HEK293T (cell line): ENCODE measurements at regions not wholly inside any gene's neighbourhood (a gene's known extent, or its start where the extent isn't known, plus 50 kb on each side); places are given as distances from the start of the nearest gene placed in this dataset.

Experiments
- ARNT ChIP-seq: fragments of 450-650 bp; IDR thresholded peaks from 2 replicates; pipeline ENCODE4 v1.6.1; 2017; ENCODE audit warnings: mild to moderate bottlenecking
- BHLHE40 ChIP-seq: fragments of 450-650 bp; IDR thresholded peaks from 2 replicates; pipeline ENCODE4 v1.6.1; 2016; ENCODE audit warnings: mild to moderate bottlenecking, moderate library complexity, borderline replicate concordance
- ELF4 ChIP-seq: fragments of 450-650 bp; IDR thresholded peaks from 2 replicates; pipeline ENCODE4 v1.6.1; 2017; ENCODE audit warnings: antibody characterized with exemption
- FOXA1 ChIP-seq: fragments of 450-650 bp; IDR thresholded peaks from 2 replicates; pipeline ENCODE4 v1.6.1; 2016; ENCODE audit warnings: mild to moderate bottlenecking
- FOXM1 ChIP-seq: fragments of 450-650 bp; IDR thresholded peaks from 2 replicates; pipeline ENCODE4 v1.6.1; 2017; ENCODE audit warnings: mild to moderate bottlenecking, borderline replicate concordance
- HDGF ChIP-seq: fragments of 450-650 bp; IDR thresholded peaks from 2 replicates; pipeline ENCODE4 v1.6.1; 2017; ENCODE audit warnings: antibody characterized with exemption, borderline replicate concordance
- L3MBTL2 ChIP-seq: fragments of 450-650 bp; conservative IDR thresholded peaks from 2 replicates; pipeline ENCODE4 v1.6.1; 2016; ENCODE audit warnings: mild to moderate bottlenecking
- PKNOX1 ChIP-seq: fragments of 450-650 bp; IDR thresholded peaks from 2 replicates; pipeline ENCODE4 v1.6.1; 2016
- SP1 ChIP-seq: fragments of 450-650 bp; IDR thresholded peaks from 2 replicates; pipeline ENCODE4 v1.6.1; 2017
- SUZ12 ChIP-seq: fragments of 450-650 bp; IDR thresholded peaks from 2 replicates; pipeline ENCODE4 v1.6.1; 2016; ENCODE audit warnings: mild to moderate bottlenecking
- TARDBP ChIP-seq: fragments of 450-650 bp; IDR thresholded peaks from 2 replicates; pipeline ENCODE4 v1.6.1; 2016

DNA sequence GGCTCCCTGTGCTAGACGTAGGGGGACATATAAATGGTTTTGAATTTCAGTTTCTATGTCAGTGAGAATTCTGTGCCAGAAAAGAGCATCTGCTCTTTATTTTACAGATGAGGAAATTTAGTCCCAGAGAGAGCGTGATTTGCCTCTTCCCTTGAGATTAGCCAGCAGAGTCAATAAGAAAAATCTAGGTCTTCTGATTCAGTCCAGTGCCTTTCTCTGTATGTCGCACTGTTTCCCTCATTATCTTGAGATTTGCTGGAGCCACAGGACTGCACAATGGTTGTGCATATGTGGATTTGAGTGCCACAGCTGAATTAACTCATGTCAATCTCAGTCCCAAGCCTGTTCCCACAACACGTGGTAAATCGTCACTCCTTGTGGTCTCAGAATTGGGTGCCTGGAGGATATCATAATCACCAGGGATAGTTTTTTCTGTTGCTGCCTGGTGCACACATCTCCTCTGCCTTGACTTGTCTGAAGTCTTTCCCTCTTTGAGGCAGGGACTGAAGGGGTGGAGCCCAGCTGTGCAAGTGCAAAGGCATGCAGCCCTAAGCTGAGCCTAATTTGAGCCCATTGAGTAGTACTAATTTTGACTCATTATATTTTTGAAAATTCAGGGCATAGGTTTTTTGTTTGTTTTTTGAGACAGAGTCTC is 276.7 kb downstream of the SOX4 start:
- TF ChIP-seq L3MBTL2 = no peak
- TF ChIP-seq HDGF = no peak
- no peak for TF ChIP-seq SUZ12
- no peak for TF ChIP-seq FOXA1
- no peak for TF ChIP-seq TARDBP
- no peak for TF ChIP-seq ELF4
- no peak for TF ChIP-seq PKNOX1
- no peak for TF ChIP-seq FOXM1
- no peak for TF ChIP-seq BHLHE40
- TF ChIP-seq SP1 = no peak
- TF ChIP-seq ARNT = no peak
